ENCODE measurements at regions not wholly inside any gene's neighbourhood (a gene's known extent, or its start where the extent isn't known, plus 50 kb on each side); places are given as distances from the start of the nearest gene placed in this dataset.
"Not testable (repeated sequence)": the region's sequence is repeated elsewhere in the genome, so short reads cannot be mapped to it uniquely, and the experiment has no call there.

GRCh38 chr1:157370698-157371097 lies 181.6 kb downstream of the FCRL5 start:
- no peak for DNase-seq (ENCODE audit: extremely low read depth, low read depth)
- no peak for TF ChIP-seq CTCF (IDR thresholded peaks at IDR 0.05; ENCODE audit: low read depth, low read length)

GRCh38 chr1:157369808-157370521 lies 182.3 kb downstream of the FCRL5 start:
- peak; percentile 85 for TF ChIP-seq CTCF (IDR thresholded peaks at IDR 0.05; ENCODE audit: low read depth, low read length)
- DNase-seq (ENCODE audit: extremely low read depth, low read depth) = peak; percentile 12

GRCh38 chr1:157368941-157369340 lies 183.4 kb downstream of the FCRL5 start:
- not testable (repeated sequence) for DNase-seq (ENCODE audit: extremely low read depth, low read depth)

GRCh38 chr1:157368363-157368762 lies 184.0 kb downstream of the FCRL5 start:
- no peak for TF ChIP-seq CTCF (IDR thresholded peaks at IDR 0.05; ENCODE audit: low read depth, low read length)
- no peak for DNase-seq (ENCODE audit: extremely low read depth, low read depth)

- no peak for TF ChIP-seq CTCF (IDR thresholded peaks at IDR 0.05; ENCODE audit: low read depth, low read length)
- DNase-seq (ENCODE audit: extremely low read depth, low read depth) = no peak
Observed at GRCh38 chr1:157367870-157368269, 184.4 kb downstream of the FCRL5 start.

- DNase-seq (ENCODE audit: extremely low read depth, low read depth) = no peak
- no peak for TF ChIP-seq CTCF (IDR thresholded peaks at IDR 0.05; ENCODE audit: low read depth, low read length)
Observed at GRCh38 chr1:157367091-157367739, 185.1 kb downstream of the FCRL5 start.

GRCh38 chr1:157364612-157365011 lies 187.7 kb downstream of the FCRL5 start:
- DNase-seq (ENCODE audit: extremely low read depth, low read depth) = no peak
- no peak for TF ChIP-seq CTCF (IDR thresholded peaks at IDR 0.05; ENCODE audit: low read depth, low read length)
